ENCODE measurements at regions not wholly inside any gene's neighbourhood (a gene's known extent, or its start where the extent isn't known, plus 50 kb on each side); places are given as distances from the start of the nearest gene placed in this dataset.

GRCh38 chr20:39146394-39146793 is 184.2 kb downstream of the DHX35 start:
- TF ChIP-seq CTCF (IDR thresholded peaks at IDR 0.05; ENCODE audit: low read depth, low read length, missing control alignments) = no peak
- H3K4me3 ChIP-seq (ENCODE audit: low read depth, low read length) = no peak overlapping the region
- no peak for DNase-seq (ENCODE audit: low read depth)
- in situ Hi-C loops (cut with HindIII; ENCODE audit: low sequenced_read_pairs) = no loop called here

DNA sequence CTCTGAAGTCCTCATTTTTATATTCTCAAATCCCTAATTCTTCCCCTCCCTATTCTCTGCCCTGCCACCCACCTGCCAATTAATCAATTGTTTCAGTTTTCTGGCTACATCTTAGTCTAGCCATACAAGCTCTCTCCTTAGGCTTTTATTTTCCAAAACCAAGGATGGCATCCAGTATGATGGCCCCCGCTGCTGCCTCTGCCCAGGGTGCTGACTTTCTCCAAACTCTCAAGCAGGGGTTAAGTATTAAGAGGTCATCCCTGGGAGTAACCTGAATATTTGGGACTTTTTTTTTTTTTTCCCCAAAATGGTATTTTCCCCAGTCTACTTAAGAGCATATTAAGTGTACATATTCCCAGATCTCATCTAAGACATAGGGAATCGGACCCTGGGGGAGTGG is 183.8 kb downstream of the DHX35 start:
- H3K4me3 ChIP-seq (ENCODE audit: low read depth, low read length) = no peak overlapping the region
- in situ Hi-C loops (cut with HindIII; ENCODE audit: low sequenced_read_pairs) = no loop called here
- DNase-seq (ENCODE audit: low read depth) = no peak
- no peak for TF ChIP-seq CTCF (IDR thresholded peaks at IDR 0.05; ENCODE audit: low read depth, low read length, missing control alignments)

DNA sequence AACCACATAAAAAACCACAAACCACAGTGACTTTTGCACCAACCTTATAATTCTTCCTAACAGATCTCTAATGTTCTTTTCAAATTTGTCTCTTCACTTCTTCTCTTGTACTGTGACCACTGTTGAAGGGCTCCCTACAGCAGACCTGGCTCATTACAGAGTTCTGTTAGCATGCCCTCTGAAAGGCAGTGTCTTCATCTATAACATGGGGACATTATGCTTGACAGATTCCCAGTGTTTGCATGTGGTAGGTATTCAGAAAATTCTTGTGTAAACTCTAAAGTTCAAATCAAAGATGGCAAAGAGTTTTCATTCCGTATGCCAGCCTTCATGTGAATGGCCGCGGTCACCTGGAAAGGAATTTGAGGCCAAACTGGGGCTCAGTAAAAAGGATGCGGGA is 182.6 kb downstream of the DHX35 start:
- H3K4me3 ChIP-seq (ENCODE audit: low read depth, low read length) = no peak overlapping the region
- DNase-seq (ENCODE audit: low read depth) = no peak
- in situ Hi-C loops (cut with HindIII; ENCODE audit: low sequenced_read_pairs) = no loop called here
- TF ChIP-seq CTCF (IDR thresholded peaks at IDR 0.05; ENCODE audit: low read depth, low read length, missing control alignments) = no peak

DNA sequence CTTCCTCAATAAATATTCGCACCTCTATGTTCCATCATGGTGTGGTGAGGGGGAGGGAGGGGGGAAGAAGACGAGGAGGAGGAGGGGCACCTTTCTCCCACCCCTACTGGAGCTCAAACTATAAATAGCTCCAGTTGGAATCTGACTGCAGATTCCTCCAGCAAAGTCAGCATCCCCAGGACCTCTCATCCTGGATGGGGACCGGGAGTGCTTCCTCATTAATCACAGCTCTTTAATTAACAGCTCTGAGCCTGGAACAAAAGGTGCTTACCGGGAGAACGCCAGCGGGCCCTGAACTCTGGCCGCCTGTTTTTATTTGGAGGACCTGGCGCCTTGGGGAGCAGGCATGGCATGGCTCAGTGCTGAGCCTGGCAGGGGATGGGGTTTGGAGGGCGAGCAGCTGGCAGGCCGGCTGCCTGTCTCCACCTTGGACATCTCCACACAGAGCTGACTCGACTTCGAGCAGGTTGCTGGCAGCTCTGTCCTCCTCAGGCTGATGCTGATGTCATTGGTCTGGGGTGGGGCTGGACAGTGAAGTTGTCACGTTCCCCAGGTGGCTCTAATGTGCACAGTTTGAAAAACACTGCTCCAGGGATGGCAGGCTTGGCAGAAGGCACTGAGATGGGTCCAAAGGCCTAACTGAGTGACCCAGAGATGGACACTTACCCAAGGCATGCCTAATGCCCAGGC is 180.4 kb downstream of the DHX35 start:
- in situ Hi-C loops (cut with HindIII; ENCODE audit: low sequenced_read_pairs) = no loop called here
- no peak for DNase-seq (ENCODE audit: low read depth)
- no peak overlapping the region for H3K4me3 ChIP-seq (ENCODE audit: low read depth, low read length)
- no peak for TF ChIP-seq CTCF (IDR thresholded peaks at IDR 0.05; ENCODE audit: low read depth, low read length, missing control alignments)

- H3K4me3 ChIP-seq (ENCODE audit: low read depth, low read length) = no peak overlapping the region
- TF ChIP-seq CTCF (IDR thresholded peaks at IDR 0.05; ENCODE audit: low read depth, low read length, missing control alignments) = no peak
- in situ Hi-C loops (cut with HindIII; ENCODE audit: low sequenced_read_pairs) = no loop called here
- no peak for DNase-seq (ENCODE audit: low read depth)
These were observed 175.2 kb downstream of the DHX35 start for GRCh38 chr20:39137299-39137698.

- no peak for DNase-seq (ENCODE audit: low read depth)
- no peak overlapping the region for H3K4me3 ChIP-seq (ENCODE audit: low read depth, low read length)
- in situ Hi-C loops (cut with HindIII; ENCODE audit: low sequenced_read_pairs) = no loop called here
- TF ChIP-seq CTCF (IDR thresholded peaks at IDR 0.05; ENCODE audit: low read depth, low read length, missing control alignments) = no peak
These were observed 174.7 kb downstream of the DHX35 start for GRCh38 chr20:39136798-39137197.
